Immature natural killer cell (primary cell): ENCODE measurements at regions not wholly inside any gene's neighbourhood (a gene's known extent, or its start where the extent isn't known, plus 50 kb on each side); places are given as distances from the start of the nearest gene placed in this dataset.

Source experiments
- DNase-seq, 3 donors: peaks; one replicate each; pipeline ENCODE4 v3.0.0; 2022; ENCODE audit warnings: mixed read lengths in 1 of 3
- H3K27ac Mint-ChIP-seq, 6 donors: one replicate each; pipeline ENCODE4 v1.8.0; 2020; ENCODE audit warnings: mixed read lengths in 6 of 6, mild to moderate bottlenecking in 5 of 6, inconsistent platforms in 4 of 6, moderate library complexity in 3 of 6
- H3K27me3 Mint-ChIP-seq, 3 donors: one replicate each; pipeline ENCODE4 v1.8.0; 2020 to 2021; ENCODE audit warnings: low read depth in 3 of 3, mild to moderate bottlenecking in 3 of 3, mixed read lengths in 3 of 3, moderate library complexity in 3 of 3, inconsistent platforms in 1 of 3
- H3K36me3 Mint-ChIP-seq, 3 donors: one replicate each; pipeline ENCODE4 v1.8.0; 2020; ENCODE audit warnings: mixed read lengths in 3 of 3, inconsistent platforms in 2 of 3, mild to moderate bottlenecking in 2 of 3
- H3K4me1 Mint-ChIP-seq, 2 donors: one replicate each; pipeline ENCODE4 v1.8.0; 2020; ENCODE audit warnings: inconsistent platforms in 2 of 2, mild to moderate bottlenecking in 2 of 2, mixed read lengths in 2 of 2, moderate library complexity in 1 of 2
- H3K4me3 Mint-ChIP-seq, 5 donors: one replicate each; pipeline ENCODE4 v1.8.0; 2020; ENCODE audit warnings: mild to moderate bottlenecking in 5 of 5, mixed read lengths in 5 of 5, inconsistent platforms in 3 of 5, moderate library complexity in 3 of 5
- H3K9me3 Mint-ChIP-seq, 6 donors: one replicate each; pipeline ENCODE4 v1.8.0; 2020; ENCODE audit warnings: mild to moderate bottlenecking in 6 of 6, mixed read lengths in 6 of 6, inconsistent platforms in 4 of 6, moderate library complexity in 3 of 6

DNA sequence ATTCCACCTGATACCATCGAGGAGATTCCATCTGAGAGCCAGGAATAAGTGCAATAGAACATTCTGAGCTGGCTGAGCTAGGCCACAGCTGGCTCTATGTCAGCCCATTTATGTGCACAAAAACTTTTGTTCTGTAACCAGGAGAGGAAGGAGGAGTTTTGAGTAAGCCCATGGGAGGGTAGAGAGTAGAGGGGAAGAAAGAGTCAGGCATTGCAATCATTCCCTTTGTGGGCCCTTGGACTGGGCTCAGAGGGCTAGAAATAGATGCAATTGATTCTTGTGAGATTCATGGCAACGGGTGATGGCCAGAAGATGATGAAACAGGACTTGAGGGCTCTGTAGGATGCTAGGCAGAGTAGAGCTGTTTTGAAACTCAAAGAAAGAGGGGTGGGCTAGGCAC lies 104.6 kb upstream of the KIF5B start:
- H3K27ac Mint-ChIP-seq = peak overlapping the region in 1 of 6 donors; percentile 47
- H3K4me1 Mint-ChIP-seq = no peaks in the 10 kb centered on the region
- peaks cover 0 to 2% (median 0%) of the 10 kb centered on the region in 6 donors for H3K9me3 Mint-ChIP-seq
- H3K4me3 Mint-ChIP-seq = no peak overlapping the region
- DNase-seq = no peak
- peaks cover 0 to 5% (median 2%) of the 10 kb centered on the region in 3 donors for H3K27me3 Mint-ChIP-seq
- H3K36me3 Mint-ChIP-seq = no peaks in the 10 kb centered on the region

DNA sequence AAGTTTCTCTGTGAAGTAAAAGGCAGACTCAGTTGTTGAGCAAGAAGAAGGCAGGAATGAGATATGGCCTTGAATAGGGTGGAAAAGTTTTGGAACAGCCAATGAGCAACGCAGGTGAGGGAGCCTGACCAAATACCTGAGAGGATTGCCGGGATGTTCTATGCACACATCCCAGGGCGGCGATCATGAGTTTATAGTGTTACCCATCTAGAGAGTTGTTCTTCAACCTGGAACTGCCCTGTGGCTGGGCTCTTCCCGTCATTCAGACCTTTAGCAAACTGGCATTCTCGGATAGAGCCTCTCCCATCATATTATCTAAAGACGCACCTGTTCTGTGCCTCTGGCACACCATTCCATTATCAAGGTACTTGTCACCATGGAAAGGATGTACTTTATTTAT lies 103.0 kb upstream of the KIF5B start:
- Mint-ChIP-seq H3K36me3 (peaks cover 0 to 3% (median 0%) of the 10 kb centered on the region in 3 donors), H3K9me3 (peaks cover 0 to 5% (median under 1%) of the 10 kb centered on the region in 6 donors), H3K27me3 (peaks cover 0 to 6% (median 2%) of the 10 kb centered on the region in 3 donors), H3K4me3 (no peak overlapping the region), H3K4me1 (no peaks in the 10 kb centered on the region), H3K27ac (no peak overlapping the region)
- DNase-seq = no peak

DNA sequence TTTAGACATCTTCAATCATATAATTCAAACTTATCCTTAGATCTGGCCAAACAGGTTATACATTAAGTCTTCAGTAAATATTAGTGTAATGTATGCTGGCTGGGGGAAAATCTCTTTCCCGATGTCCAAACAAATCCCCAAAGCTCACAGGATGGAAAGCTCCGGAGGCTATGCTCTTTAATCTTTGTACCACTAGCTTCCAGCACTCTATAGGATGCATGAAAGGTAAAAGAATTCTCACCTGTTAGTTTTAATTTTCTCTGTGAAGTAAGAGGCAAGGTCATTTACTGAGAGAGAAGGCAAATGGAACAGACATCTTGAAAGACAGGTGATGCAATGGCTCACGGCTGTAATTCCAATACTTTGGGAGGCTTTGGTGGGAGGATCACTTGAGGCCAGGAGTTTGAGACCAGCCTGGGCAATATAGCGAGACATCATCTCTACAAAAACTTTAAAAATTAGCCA lies 99.8 kb upstream of the KIF5B start:
- DNase-seq = no peak
- peaks cover 0 to 7% (median 3%) of the 10 kb centered on the region in 3 donors for H3K36me3 Mint-ChIP-seq
- H3K27me3 Mint-ChIP-seq = peaks cover 0 to 6% (median 0%) of the 10 kb centered on the region in 3 donors
- peaks cover 1 to 12% (median 8%) of the 10 kb centered on the region in 6 donors for H3K9me3 Mint-ChIP-seq
- H3K4me1 Mint-ChIP-seq = no peaks in the 10 kb centered on the region
- H3K4me3 Mint-ChIP-seq = no peak overlapping the region
- H3K27ac Mint-ChIP-seq = no peak overlapping the region

DNA sequence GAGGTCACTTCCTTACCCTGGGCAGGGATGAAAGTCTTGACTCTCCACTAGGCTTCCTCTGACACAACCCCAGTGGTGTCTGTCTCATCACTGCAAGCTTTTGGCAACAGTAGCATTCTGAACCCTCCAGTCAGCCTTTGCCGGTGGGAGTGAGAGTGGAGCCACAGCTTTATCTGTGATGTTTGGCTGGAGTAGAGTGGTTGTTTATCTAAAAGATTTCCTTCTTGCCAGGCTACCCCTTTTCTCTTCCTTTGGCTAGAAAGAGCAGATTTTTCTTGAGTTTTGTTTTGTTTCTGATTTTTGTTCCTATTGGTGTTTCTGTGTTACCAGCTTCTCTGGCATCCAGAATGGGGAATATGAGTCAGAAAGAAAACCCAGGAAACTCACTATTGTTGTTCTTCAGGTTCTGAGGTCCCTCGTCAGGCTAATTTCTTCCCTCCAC lies 98.9 kb upstream of the KIF5B start:
- Mint-ChIP-seq H3K4me3 (no peak overlapping the region), H3K4me1 (no peaks in the 10 kb centered on the region), H3K27ac (no peak overlapping the region), H3K9me3 (peaks cover 1 to 12% (median 8%) of the 10 kb centered on the region in 6 donors), H3K27me3 (peaks cover 0 to 4% (median 2%) of the 10 kb centered on the region in 3 donors), H3K36me3 (peaks cover 0 to 7% (median 3%) of the 10 kb centered on the region in 3 donors)
- DNase-seq = no peak

DNA sequence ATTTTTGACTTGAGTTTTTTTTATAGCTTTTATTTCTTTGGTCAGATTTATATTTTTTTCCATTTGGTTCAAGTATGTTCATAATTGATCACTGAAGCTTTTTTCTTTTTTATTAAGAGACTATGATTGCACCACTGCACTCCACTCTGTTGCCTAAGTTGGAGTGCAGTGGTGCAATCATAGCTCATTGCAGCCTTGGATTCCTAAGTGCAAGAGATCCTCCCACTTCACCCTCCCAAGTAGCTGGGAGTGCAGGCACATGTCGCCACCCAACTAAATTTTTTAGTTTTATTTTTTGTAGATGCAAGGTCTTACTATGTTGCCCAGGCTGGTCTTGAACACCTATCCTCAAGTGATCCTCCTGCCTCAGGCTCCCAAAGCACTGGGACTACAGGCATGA lies 97.7 kb upstream of the KIF5B start:
- no peak for DNase-seq
- Mint-ChIP-seq H3K36me3 (peaks cover 0 to 7% (median 3%) of the 10 kb centered on the region in 3 donors), H3K27ac (no peak overlapping the region), H3K4me3 (no peak overlapping the region), H3K9me3 (peaks cover 1 to 12% (median 8%) of the 10 kb centered on the region in 6 donors), H3K4me1 (no peaks in the 10 kb centered on the region), H3K27me3 (peaks cover 0 to 5% (median 2%) of the 10 kb centered on the region in 3 donors)

DNA sequence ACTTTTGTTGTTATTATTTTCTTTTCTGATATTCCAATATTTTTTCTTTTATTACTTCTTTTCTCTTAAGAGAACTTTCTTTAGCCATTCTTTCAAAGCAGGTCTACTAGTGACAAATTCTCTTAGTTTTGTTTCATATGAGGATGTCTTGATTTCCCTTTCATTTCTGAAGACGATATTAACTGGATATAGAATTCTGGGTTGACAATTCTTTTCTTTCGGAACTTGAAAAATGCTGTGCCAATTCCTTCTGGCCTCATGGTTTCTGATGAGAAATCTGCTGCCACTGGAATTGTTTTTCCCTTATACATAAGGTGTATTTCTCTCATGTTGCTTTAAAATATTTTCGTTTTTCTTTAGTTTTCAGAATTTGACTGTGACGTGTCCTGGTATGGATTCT lies 97.0 kb upstream of the KIF5B start:
- H3K27ac Mint-ChIP-seq = no peak overlapping the region
- H3K4me3 Mint-ChIP-seq = no peak overlapping the region

DNA sequence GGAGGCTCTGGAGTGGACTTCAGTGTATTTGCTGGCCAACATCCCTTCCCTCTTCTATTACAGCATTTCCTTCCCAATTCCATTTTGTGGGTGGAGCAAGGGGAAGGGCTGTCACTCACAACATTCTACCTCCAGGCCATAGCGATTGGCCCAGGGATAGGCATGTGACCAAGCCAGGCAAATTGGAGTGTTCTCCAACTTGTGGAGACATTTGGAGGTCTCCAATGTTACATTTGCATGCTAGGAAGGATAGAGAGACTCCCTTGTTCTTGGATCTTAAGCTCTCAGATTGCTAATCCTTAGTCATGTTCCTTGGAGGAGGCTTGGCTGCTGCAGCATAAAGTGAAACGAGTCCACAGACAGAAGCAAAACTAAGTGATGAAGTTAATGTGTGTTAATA lies 95.6 kb upstream of the KIF5B start:
- no peaks in the 10 kb centered on the region for H3K4me1 Mint-ChIP-seq

More for the DNA sequence above, 97.0 kb upstream of the KIF5B start:
- no peak for DNase-seq
- Mint-ChIP-seq H3K27me3 (peaks cover 0 to 5% (median 2%) of the 10 kb centered on the region in 3 donors), H3K36me3 (peaks cover 0 to 7% (median 3%) of the 10 kb centered on the region in 3 donors), H3K4me1 (no peaks in the 10 kb centered on the region), H3K9me3 (peaks cover 1 to 12% (median 8%) of the 10 kb centered on the region in 6 donors)

DNA sequence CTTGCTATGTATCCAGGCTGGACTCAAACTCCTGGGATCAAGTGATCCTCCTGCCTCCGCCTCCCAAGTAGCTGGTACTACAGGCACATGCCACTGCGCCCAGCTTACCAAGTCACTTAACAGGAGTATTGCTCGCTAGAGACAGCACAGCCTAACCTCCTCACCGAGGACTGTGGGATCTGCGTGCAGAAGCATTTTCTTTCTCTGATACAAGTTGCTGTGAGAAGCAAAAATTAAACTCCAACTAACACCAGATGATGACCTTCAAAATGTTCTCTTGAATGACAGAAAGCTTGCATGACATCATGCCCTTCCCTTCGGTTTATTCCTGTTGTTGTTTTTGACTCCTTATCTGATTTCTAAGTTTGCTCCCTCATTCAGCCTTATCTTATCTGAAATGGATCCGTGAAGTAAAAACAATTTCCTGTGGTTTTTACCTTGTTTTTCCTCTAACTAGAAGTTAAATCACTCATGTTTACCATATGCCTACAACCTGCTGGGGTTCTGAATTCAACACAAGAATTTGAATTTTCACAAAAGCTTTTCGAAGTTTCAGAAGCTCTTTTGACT lies 94.4 kb upstream of the KIF5B start:
- Mint-ChIP-seq H3K4me3 (no peak overlapping the region), H3K4me1 (no peaks in the 10 kb centered on the region), H3K9me3 (peaks cover 1 to 12% (median 7%) of the 10 kb centered on the region in 6 donors), H3K27ac (no peak overlapping the region), H3K36me3 (peaks cover 0 to 7% (median 3%) of the 10 kb centered on the region in 3 donors), H3K27me3 (peaks cover 0 to 5% (median 2%) of the 10 kb centered on the region in 3 donors)
- DNase-seq = no peak

More for the DNA sequence above, 95.6 kb upstream of the KIF5B start:
- Mint-ChIP-seq H3K36me3 (peaks cover 0 to 7% (median 3%) of the 10 kb centered on the region in 3 donors), H3K27me3 (peaks cover 0 to 5% (median 2%) of the 10 kb centered on the region in 3 donors), H3K27ac (no peak overlapping the region), H3K9me3 (peaks cover 1 to 12% (median 8%) of the 10 kb centered on the region in 6 donors), H3K4me3 (no peak overlapping the region)
- no peak for DNase-seq

DNA sequence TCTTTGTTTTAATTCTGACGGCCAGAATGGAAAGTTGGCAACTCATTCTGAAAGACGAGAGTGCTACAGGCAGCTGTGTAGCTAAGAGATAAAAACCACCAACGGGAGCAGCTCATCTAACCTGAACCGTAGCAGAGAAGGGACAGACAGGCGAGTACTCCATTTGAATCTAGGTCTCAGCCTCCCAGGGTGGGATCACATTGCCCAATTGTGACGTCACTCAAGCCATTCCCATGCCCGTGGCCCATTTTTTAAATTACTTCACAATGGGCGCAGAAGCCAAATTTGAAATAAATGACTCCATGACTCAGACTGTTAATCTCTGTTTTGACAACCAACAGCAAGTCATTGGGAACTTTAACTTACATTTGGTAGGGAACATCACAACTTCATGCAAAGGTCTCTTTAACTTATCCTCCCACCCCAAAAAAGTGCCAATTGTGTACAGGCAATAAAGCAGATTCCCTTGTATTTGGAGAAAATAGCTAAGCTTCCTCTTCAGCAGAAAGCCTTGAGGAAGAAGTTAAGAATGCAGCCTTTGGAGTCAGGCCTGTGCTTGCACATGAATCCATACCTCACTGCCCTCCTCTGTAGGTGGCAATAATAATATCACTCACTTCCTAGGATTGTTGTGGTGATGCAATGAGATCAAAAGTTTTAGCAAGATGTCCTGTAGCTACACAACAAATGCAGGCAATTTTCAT lies 93.2 kb upstream of the KIF5B start:
- H3K27ac Mint-ChIP-seq = no peak overlapping the region
- no peak overlapping the region for H3K4me3 Mint-ChIP-seq
- peaks cover 0 to 7% (median 0%) of the 10 kb centered on the region in 3 donors for H3K36me3 Mint-ChIP-seq
- H3K4me1 Mint-ChIP-seq = no peaks in the 10 kb centered on the region
- no peak for DNase-seq
- H3K9me3 Mint-ChIP-seq = peaks cover 1 to 12% (median 4%) of the 10 kb centered on the region in 6 donors
- H3K27me3 Mint-ChIP-seq = peaks cover 0 to 5% (median 0%) of the 10 kb centered on the region in 3 donors

DNA sequence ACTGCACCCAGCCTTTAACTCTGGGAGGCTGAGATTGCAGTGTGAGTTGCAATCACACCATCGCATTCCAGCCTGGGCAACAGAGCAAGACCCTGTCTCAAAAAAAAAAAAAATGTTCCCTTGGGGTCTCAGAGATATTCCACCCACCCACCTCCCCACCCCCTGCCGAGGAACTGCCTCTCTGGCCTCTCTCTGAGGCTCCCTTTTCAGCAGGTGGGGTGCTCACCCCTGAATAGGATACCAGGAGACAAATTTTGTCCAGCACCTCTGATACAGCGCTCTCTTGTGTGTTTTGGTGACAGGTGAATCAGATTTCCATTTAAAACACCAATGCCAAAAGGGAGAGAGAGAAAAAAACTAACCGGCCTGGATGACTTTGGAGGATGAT lies 92.6 kb upstream of the KIF5B start:
- DNase-seq = no peak
- Mint-ChIP-seq H3K9me3 (peaks cover 1 to 12% (median 4%) of the 10 kb centered on the region in 6 donors), H3K4me3 (no peak overlapping the region), H3K27ac (no peak overlapping the region), H3K27me3 (peaks cover 0 to 5% (median 0%) of the 10 kb centered on the region in 3 donors), H3K4me1 (no peaks in the 10 kb centered on the region), H3K36me3 (peaks cover 0 to 7% (median 0%) of the 10 kb centered on the region in 3 donors)

DNA sequence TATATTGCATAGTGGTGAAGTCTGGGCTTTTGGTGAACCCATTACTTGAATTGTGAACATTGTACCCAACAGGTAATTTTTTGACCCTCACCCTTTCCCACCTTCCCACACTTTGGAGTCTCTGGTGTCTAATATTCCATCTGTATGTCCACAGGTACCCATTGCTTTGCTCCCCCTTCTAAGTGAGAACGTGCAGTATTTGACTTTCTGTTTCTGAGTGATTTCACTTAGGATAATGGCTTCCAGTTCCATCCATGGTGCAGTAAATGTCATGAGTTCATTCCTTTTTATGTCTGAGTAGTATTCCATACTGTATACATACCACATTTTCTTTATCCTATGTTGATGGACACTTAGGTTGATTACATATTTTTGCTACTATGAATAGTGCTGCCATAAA lies 91.5 kb upstream of the KIF5B start:
- peaks cover 0 to 5% (median 0%) of the 10 kb centered on the region in 3 donors for H3K27me3 Mint-ChIP-seq
- no peak overlapping the region for H3K4me3 Mint-ChIP-seq
- H3K27ac Mint-ChIP-seq = no peak overlapping the region
- H3K4me1 Mint-ChIP-seq = no peaks in the 10 kb centered on the region
- H3K36me3 Mint-ChIP-seq = no peaks in the 10 kb centered on the region
- DNase-seq = no peak
- peaks cover 0 to under 1% (median 0%) of the 10 kb centered on the region in 6 donors for H3K9me3 Mint-ChIP-seq

DNA sequence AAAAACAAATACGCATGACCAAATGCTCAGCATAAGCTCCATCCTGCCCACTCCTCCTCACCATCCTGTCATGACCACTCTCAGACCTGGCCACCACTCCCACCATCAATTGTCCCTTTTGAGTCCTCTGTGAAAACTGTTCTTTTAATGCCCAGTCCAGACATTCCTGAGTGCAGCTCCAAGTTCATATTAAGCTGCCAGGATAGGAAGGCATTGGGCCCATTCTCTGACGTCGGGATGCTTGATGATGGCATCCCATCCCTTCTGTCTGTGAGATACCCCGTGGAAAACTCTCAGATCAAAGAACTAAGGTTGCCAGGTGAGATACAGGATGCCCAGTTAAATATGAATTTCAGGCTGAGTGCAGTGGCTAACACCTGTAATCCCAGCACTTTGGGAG lies 89.9 kb upstream of the KIF5B start:
- Mint-ChIP-seq H3K27me3 (peaks cover 0 to 5% (median 1%) of the 10 kb centered on the region in 3 donors), H3K36me3 (no peaks in the 10 kb centered on the region), H3K9me3 (no peaks in the 10 kb centered on the region), H3K4me3 (no peak overlapping the region), H3K4me1 (no peaks in the 10 kb centered on the region), H3K27ac (no peak overlapping the region)
- DNase-seq = no peak

DNA sequence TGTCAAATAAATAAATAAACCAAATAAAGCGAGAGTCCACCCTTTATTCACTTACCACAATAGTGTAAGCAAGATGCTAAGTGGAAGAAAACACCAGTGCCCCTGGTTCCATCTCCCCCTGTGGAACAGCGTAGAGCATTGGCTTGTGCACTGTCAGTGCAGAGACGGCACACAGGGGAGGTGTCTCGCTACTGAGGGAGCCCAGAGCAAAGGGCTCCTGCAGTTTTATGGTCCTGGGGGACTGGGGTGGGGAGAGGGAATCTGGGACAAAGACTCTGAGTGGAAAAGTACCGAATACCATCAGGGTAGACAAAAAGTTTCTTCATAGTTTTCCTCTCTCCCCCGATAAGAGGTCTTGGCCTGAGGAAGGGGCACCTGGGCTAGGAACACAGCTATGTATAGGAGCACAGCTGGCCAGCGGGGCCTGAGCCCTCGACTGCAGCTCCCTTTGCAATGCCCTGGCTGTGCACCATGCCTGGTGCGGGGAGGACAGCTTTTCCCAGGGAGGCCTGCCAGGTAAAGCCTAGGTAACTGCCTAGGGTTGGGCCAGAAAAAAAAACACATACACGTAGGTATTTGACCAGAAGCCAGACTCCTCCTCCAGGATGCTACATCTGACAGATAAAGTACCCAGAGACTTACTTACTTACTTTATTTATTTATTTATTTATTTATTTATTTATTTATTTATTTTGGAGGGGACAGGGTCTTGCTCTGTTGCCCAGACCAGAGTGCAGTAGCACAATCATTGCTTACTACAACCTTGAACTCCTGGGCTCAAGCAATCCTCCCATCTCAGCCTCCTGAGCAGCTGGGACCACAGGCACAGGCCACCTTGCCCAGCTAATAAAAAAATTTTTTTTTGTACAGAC lies 88.8 kb upstream of the KIF5B start:
- no peak for DNase-seq
- Mint-ChIP-seq H3K9me3 (no peaks in the 10 kb centered on the region), H3K4me1 (no peaks in the 10 kb centered on the region), H3K27ac (no peak overlapping the region), H3K36me3 (no peaks in the 10 kb centered on the region), H3K27me3 (peaks cover 0 to 4% (median 1%) of the 10 kb centered on the region in 3 donors), H3K4me3 (no peak overlapping the region)
